Astrocyte (in vitro differentiated cells and primary cell): ENCODE measurements at regions not wholly inside any gene's neighbourhood (a gene's known extent, or its start where the extent isn't known, plus 50 kb on each side); places are given as distances from the start of the nearest gene placed in this dataset.

Source experiments
- DNase-seq: peaks from one replicate; pipeline ENCODE4 v3.0.0-alpha.2; 2010; ENCODE audit warnings: low read depth
- FAIRE-seq: peaks from 2 replicates; lab custom pipeline; 2011; peaks lifted over from hg19 to GRCh38; lab: Jason Lieb, UNC
- H2AFZ ChIP-seq: 2 replicates; pipeline ENCODE4 v1.6.0; 2012; ENCODE audit warnings: low read depth, low read length, inconsistent platforms
- H3K27ac ChIP-seq: 2 replicates; pipeline ENCODE4 v1.5.1; 2011; ENCODE audit warnings: low read depth, low read length, inconsistent platforms
- H3K27me3 ChIP-seq: 2 replicates; pipeline ENCODE4 v1.6.0; 2011; ENCODE audit warnings: low read length, inconsistent platforms; ENCODE audit not compliant: insufficient read depth
- H3K36me3 ChIP-seq: 2 replicates; pipeline ENCODE4 v1.5.1; 2011; ENCODE audit warnings: low read length, inconsistent platforms; ENCODE audit not compliant: insufficient read depth
- H3K4me1 ChIP-seq: 2 replicates; pipeline ENCODE4 v1.5.1; 2011; ENCODE audit warnings: low read length, inconsistent platforms; ENCODE audit not compliant: insufficient read depth
- H3K4me2 ChIP-seq: 2 replicates; pipeline ENCODE4 v1.6.0; 2012; ENCODE audit warnings: low read length, inconsistent platforms
- H3K4me3 ChIP-seq: 2 replicates; pipeline ENCODE4 v1.5.1; 2011; ENCODE audit warnings: low read depth, mild to moderate bottlenecking, low read length, inconsistent platforms; ENCODE audit not compliant: insufficient read depth
- H3K79me2 ChIP-seq: 2 replicates; pipeline ENCODE4 v1.6.0; 2012; ENCODE audit warnings: mild to moderate bottlenecking, low read length, inconsistent platforms; ENCODE audit not compliant: insufficient read depth
- H3K9ac ChIP-seq: 2 replicates; pipeline ENCODE4 v1.6.0; 2012; ENCODE audit warnings: mild to moderate bottlenecking, low read length, inconsistent platforms
- H3K9me3 ChIP-seq: 2 replicates; pipeline ENCODE4 v1.5.1; 2012; ENCODE audit warnings: low read depth, mild to moderate bottlenecking, low read length, inconsistent platforms; ENCODE audit not compliant: insufficient read depth
- H4K20me1 ChIP-seq: 2 replicates; pipeline ENCODE4 v1.6.0; 2012; ENCODE audit warnings: low read length, inconsistent platforms; ENCODE audit not compliant: insufficient read depth
- H3K27ac Mint-ChIP-seq: one replicate; pipeline ENCODE4 v1.8.0; 2021; ENCODE audit warnings: mild to moderate bottlenecking, mixed read lengths; ENCODE audit not compliant: unreplicated experiment
- H3K27me3 Mint-ChIP-seq: one replicate; pipeline ENCODE4 v1.8.0; 2021; ENCODE audit warnings: low read depth, mixed read lengths; ENCODE audit not compliant: unreplicated experiment
- H3K36me3 Mint-ChIP-seq: one replicate; pipeline ENCODE4 v1.8.0; 2021; ENCODE audit warnings: low read depth, mixed read lengths; ENCODE audit not compliant: unreplicated experiment
- H3K4me1 Mint-ChIP-seq: one replicate; pipeline ENCODE4 v1.8.0; 2021; ENCODE audit warnings: low read depth, mixed read lengths; ENCODE audit not compliant: unreplicated experiment
- H3K4me3 Mint-ChIP-seq: one replicate; pipeline ENCODE4 v1.8.0; 2021; ENCODE audit warnings: mild to moderate bottlenecking, moderate library complexity, mixed read lengths; ENCODE audit not compliant: unreplicated experiment
- H3K9me3 Mint-ChIP-seq: one replicate; pipeline ENCODE4 v1.8.0; 2021; ENCODE audit warnings: mild to moderate bottlenecking, mixed read lengths; ENCODE audit not compliant: unreplicated experiment
- EZH2 ChIP-seq: IDR thresholded peaks from 2 replicates; pipeline ENCODE4 v1.6.1; 2012; ENCODE audit warnings: mild to moderate bottlenecking, low read length, inconsistent platforms; ENCODE audit not compliant: insufficient read depth
- TF ChIP-seq, protein P1 (sequence below): IDR thresholded peaks from 2 replicates; pipeline ENCODE4 v1.5.1; 2011; ENCODE audit warnings: low read depth, mild to moderate bottlenecking, inconsistent platforms, low read length, moderate library complexity; ENCODE audit not compliant: insufficient read depth

DNA sequence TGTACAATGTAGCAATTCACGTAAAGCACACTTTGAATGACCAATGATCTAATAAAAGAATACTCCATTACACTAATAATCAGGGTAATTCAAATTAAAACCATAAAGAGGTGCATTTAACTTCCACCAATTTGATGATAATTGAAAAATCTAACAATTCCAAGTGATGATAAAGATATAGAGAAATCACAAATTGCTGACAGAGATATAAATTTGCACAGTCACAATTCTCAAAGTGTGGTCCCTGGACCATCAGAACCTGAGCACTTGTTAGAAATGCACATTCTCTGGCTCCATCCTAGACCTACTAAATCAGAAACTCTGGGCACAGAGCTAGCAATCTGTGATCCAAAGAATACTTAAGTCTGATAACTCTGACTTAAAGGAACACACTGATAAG, 165.8 kb upstream of the DCC start:
- Mint-ChIP-seq H3K4me1 (no peaks in the 10 kb centered on the region), H3K27ac (no peak overlapping the region), H3K36me3 (no peaks in the 10 kb centered on the region), H3K4me3 (no peak overlapping the region), H3K27me3 (peaks cover 3% of the 10 kb centered on the region), H3K9me3 (no peaks in the 10 kb centered on the region)
- H3K79me2 ChIP-seq, result no peaks in the 10 kb centered on the region
- no peaks in the 10 kb centered on the region for H4K20me1 ChIP-seq
- H3K4me2 ChIP-seq, result no peak overlapping the region
- H2AFZ ChIP-seq, result no peak overlapping the region
- H3K4me1 ChIP-seq, result no peaks in the 10 kb centered on the region
- H3K9ac ChIP-seq, result no peak overlapping the region
- DNase-seq (no peak), FAIRE-seq (no peak)
- H3K27me3 ChIP-seq, result no peaks in the 10 kb centered on the region
- H3K9me3 ChIP-seq, result no peaks in the 10 kb centered on the region
- no peak overlapping the region for H3K4me3 ChIP-seq
- H3K27ac ChIP-seq, result no peak overlapping the region
- H3K36me3 ChIP-seq, result no peaks in the 10 kb centered on the region
- no peak for TF ChIP-seq EZH2
- TF ChIP-seq, protein P1, sequence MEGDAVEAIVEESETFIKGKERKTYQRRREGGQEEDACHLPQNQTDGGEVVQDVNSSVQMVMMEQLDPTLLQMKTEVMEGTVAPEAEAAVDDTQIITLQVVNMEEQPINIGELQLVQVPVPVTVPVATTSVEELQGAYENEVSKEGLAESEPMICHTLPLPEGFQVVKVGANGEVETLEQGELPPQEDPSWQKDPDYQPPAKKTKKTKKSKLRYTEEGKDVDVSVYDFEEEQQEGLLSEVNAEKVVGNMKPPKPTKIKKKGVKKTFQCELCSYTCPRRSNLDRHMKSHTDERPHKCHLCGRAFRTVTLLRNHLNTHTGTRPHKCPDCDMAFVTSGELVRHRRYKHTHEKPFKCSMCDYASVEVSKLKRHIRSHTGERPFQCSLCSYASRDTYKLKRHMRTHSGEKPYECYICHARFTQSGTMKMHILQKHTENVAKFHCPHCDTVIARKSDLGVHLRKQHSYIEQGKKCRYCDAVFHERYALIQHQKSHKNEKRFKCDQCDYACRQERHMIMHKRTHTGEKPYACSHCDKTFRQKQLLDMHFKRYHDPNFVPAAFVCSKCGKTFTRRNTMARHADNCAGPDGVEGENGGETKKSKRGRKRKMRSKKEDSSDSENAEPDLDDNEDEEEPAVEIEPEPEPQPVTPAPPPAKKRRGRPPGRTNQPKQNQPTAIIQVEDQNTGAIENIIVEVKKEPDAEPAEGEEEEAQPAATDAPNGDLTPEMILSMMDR, result no peak

DNA sequence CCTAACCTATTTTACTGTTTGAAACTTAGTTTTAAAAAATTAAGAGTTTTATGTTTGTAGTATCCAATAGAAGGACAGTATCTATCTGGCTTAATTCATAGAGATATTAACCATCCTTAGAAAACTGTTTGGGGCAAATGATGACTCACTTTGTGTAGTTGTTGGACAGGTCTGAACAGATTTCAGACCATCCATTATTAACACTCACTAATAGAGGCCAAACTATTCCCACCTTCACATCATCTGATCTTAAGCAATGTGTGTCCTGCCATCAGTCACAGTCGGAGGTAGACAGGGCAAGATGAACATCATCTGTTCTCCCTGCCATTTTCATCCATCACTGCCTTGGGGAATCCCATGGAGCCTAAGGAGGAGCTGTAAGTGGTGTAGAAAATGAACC, 164.6 kb upstream of the DCC start:
- no peak for FAIRE-seq

GRCh38 chr18:52183107-52183506, 156.9 kb upstream of the DCC start:
- H2AFZ ChIP-seq, result no peak overlapping the region
- no peak overlapping the region for H3K4me2 ChIP-seq
- FAIRE-seq, result no peak
- no peak overlapping the region for H3K4me3 ChIP-seq
- Mint-ChIP-seq H3K27ac (no peak overlapping the region), H3K27me3 (peaks cover 3% of the 10 kb centered on the region), H3K36me3 (no peaks in the 10 kb centered on the region), H3K4me3 (no peak overlapping the region), H3K9me3 (peaks cover 2% of the 10 kb centered on the region), H3K4me1 (no peaks in the 10 kb centered on the region)
- no peaks in the 10 kb centered on the region for H3K27me3 ChIP-seq
- H3K27ac ChIP-seq, result no peak overlapping the region
- TF ChIP-seq, protein P1, result no peak
- TF ChIP-seq EZH2, result no peak
- H3K79me2 ChIP-seq, result no peaks in the 10 kb centered on the region
- H3K36me3 ChIP-seq, result no peaks in the 10 kb centered on the region
- no peaks in the 10 kb centered on the region for H3K9me3 ChIP-seq
- no peaks in the 10 kb centered on the region for H4K20me1 ChIP-seq
- no peaks in the 10 kb centered on the region for H3K4me1 ChIP-seq
- DNase-seq, result no peak
- no peak overlapping the region for H3K9ac ChIP-seq

More for the DNA sequence above, 164.6 kb upstream of the DCC start:
- no peak for DNase-seq
- Histone ChIP-seq H2AFZ (no peak overlapping the region), H4K20me1 (no peaks in the 10 kb centered on the region), H3K36me3 (no peaks in the 10 kb centered on the region), H3K9me3 (no peaks in the 10 kb centered on the region), H3K4me1 (no peaks in the 10 kb centered on the region), H3K79me2 (no peaks in the 10 kb centered on the region), H3K27me3 (no peaks in the 10 kb centered on the region), H3K9ac (no peak overlapping the region), H3K4me2 (no peak overlapping the region), H3K4me3 (no peak overlapping the region), H3K27ac (no peak overlapping the region)
- H3K36me3 Mint-ChIP-seq, result no peaks in the 10 kb centered on the region
- H3K9me3 Mint-ChIP-seq, result no peaks in the 10 kb centered on the region
- TF ChIP-seq EZH2, result no peak
- TF ChIP-seq, protein P1, result no peak
- H3K27me3 Mint-ChIP-seq, result peaks cover 3% of the 10 kb centered on the region
- no peaks in the 10 kb centered on the region for H3K4me1 Mint-ChIP-seq
- no peak overlapping the region for H3K27ac Mint-ChIP-seq
- no peak overlapping the region for H3K4me3 Mint-ChIP-seq
